Stimulated activated CD4-positive, alpha-beta T cell treated with anti-CD3 and anti-CD28 coated beads, Interleukin-1b, Interleukin-23, amount 100 ng/mL, for 1 hour (primary cell): ENCODE measurements at regions not wholly inside any gene's neighbourhood (a gene's known extent, or its start where the extent isn't known, plus 50 kb on each side); places are given as distances from the start of the nearest gene placed in this dataset.
"Not testable (repeated sequence)": the region's sequence is repeated elsewhere in the genome, so short reads cannot be mapped to it uniquely, and the experiment has no call there.

ENCODE experiments used
- DNase-seq, 2 donors: peaks; one replicate each; pipeline ENCODE4 v3.0.0-alpha.2; 2020; ENCODE audit warnings: low read depth in 2 of 2

GRCh38 chr3:94406595-94406994 is 343.7 kb downstream of the NSUN3 start:
- no peak for DNase-seq

GRCh38 chr3:94412936-94413335 is 350.1 kb downstream of the NSUN3 start:
- DNase-seq: not testable (repeated sequence)

- no peak for DNase-seq
These were observed 350.7 kb downstream of the NSUN3 start for GRCh38 chr3:94413336-94414108.

- no peak for DNase-seq
These were observed 351.6 kb downstream of the NSUN3 start for GRCh38 chr3:94414418-94414817.

GRCh38 chr3:94416768-94417167 is 353.9 kb downstream of the NSUN3 start:
- no peak for DNase-seq

- DNase-seq: no peak
These were observed 355.1 kb downstream of the NSUN3 start for GRCh38 chr3:94417963-94418455.

- DNase-seq: no peak
These were observed 358.1 kb downstream of the NSUN3 start for GRCh38 chr3:94420931-94421330.

- no peak for DNase-seq
These were observed 360.7 kb downstream of the NSUN3 start for GRCh38 chr3:94423578-94423977.

GRCh38 chr3:94429517-94429916 is 366.7 kb downstream of the NSUN3 start:
- DNase-seq: no peak

- no peak for DNase-seq
These were observed 369.2 kb downstream of the NSUN3 start for GRCh38 chr3:94431876-94432570.

GRCh38 chr3:94433811-94434210 is 370.9 kb downstream of the NSUN3 start:
- DNase-seq: no peak

- no peak for DNase-seq
These were observed 378.1 kb downstream of the NSUN3 start for GRCh38 chr3:94440767-94441493.

GRCh38 chr3:94441494-94441847 is 378.6 kb downstream of the NSUN3 start:
- no peak for DNase-seq

GRCh38 chr3:94453864-94454263 is 391.0 kb downstream of the NSUN3 start:
- no peak for DNase-seq

GRCh38 chr3:94459167-94459566 is 396.3 kb downstream of the NSUN3 start:
- no peak for DNase-seq

GRCh38 chr3:94460931-94461330 is 398.1 kb downstream of the NSUN3 start:
- DNase-seq: no peak

- no peak for DNase-seq
These were observed 400.1 kb downstream of the NSUN3 start for GRCh38 chr3:94462931-94463330.

- DNase-seq: no peak
These were observed 409.6 kb downstream of the NSUN3 start for GRCh38 chr3:94472511-94472910.

GRCh38 chr3:94481226-94481898 is 418.5 kb downstream of the NSUN3 start:
- DNase-seq: no peak

- no peak for DNase-seq
These were observed 419.8 kb downstream of the NSUN3 start for GRCh38 chr3:94482686-94483085.

GRCh38 chr3:94483403-94483802 is 420.5 kb downstream of the NSUN3 start:
- no peak for DNase-seq

GRCh38 chr3:94494992-94495391 is 432.1 kb downstream of the NSUN3 start:
- no peak for DNase-seq
